SK-N-SH (cell line): ENCODE measurements at regions not wholly inside any gene's neighbourhood (a gene's known extent, or its start where the extent isn't known, plus 50 kb on each side); places are given as distances from the start of the nearest gene placed in this dataset.

Experiments used
- CTCF ChIA-PET: fragments of 300-600, 350-600 bp; formaldehyde crosslinking; extraction: SDS; loops from one replicate; lab custom pipeline; 2021; lab: Yijun Ruan, JAX
- POLR2A ChIA-PET: fragments of 350-600 bp; sonication (Branson Sonifier 250); formaldehyde crosslinking; extraction: SDS; loops from one replicate; lab custom pipeline; 2020; ENCODE audit warnings: antibody characterized with exemption, inconsistent platforms; lab: Yijun Ruan, JAX
- DNase-seq: peaks from one replicate; pipeline ENCODE4 v3.0.0; 2012
- H2AFZ ChIP-seq: fragments of 200-600 bp; sonication (generic); 2 replicates; pipeline ENCODE4 v1.8.1; 2016; ENCODE audit warnings: antibody characterized with exemption, mild to moderate bottlenecking, low read depth
- H3F3A ChIP-seq: fragments of 200-600 bp; sonication (generic); replicated peaks from 2 replicates; pipeline ENCODE3; 2016; ENCODE audit warnings: antibody characterized with exemption, mild to moderate bottlenecking; ENCODE audit not compliant: insufficient read depth
- H3K27ac ChIP-seq, 2 experiments: fragments of 200-500 bp in 1 of 2; fragments of 200-600 bp in 1 of 2; sonication (Bioruptor generic) in 1 of 2; sonication (generic), shearing (Covaris generic) in 1 of 2; 2 replicates each; pipeline versions ENCODE4 v1.5.1 to v1.6.1; 2014 to 2016; ENCODE audit warnings: low read depth in 2 of 2, inconsistent platforms in 1 of 2, low read length in 1 of 2, mild to moderate bottlenecking in 1 of 2, mixed read lengths in 1 of 2
- H3K27me3 ChIP-seq: fragments of 200-600 bp; sonication (generic), shearing (Covaris generic); 2 replicates; pipeline ENCODE4 v1.6.1; 2016; ENCODE audit warnings: mixed run types; ENCODE audit not compliant: insufficient read depth
- H3K36me3 ChIP-seq, 2 experiments: fragments of 200-500 bp in 1 of 2; fragments of 200-600 bp in 1 of 2; sonication (Bioruptor generic) in 1 of 2; sonication (generic) in 1 of 2; replicated peaks in 1 of 2; 2 replicates each; pipeline versions ENCODE3 to v1.5.1; 2014 to 2016; ENCODE audit warnings: low read length in 1 of 2, mild to moderate bottlenecking in 1 of 2; ENCODE audit not compliant: insufficient read depth in 2 of 2, control insufficient read depth in 1 of 2
- H3K4me1 ChIP-seq, 2 experiments: fragments of 200-500 bp in 1 of 2; fragments of 200-600 bp in 1 of 2; sonication (Bioruptor generic) in 1 of 2; sonication (generic), shearing (Covaris generic) in 1 of 2; 2 replicates each; pipeline versions ENCODE4 v1.5.1 to v1.6.1; 2014 to 2016; ENCODE audit warnings: low read depth in 1 of 2, low read length in 1 of 2, mixed run types in 1 of 2; ENCODE audit not compliant: insufficient read depth in 2 of 2, control insufficient read depth in 1 of 2
- H3K4me2 ChIP-seq: fragments of 200-600 bp; sonication (generic), shearing (Covaris generic); 2 replicates; pipeline ENCODE4 v1.6.1; 2017; ENCODE audit warnings: mixed run types
- H3K4me3 ChIP-seq, 2 experiments: fragments of 200-500 bp in 1 of 2; fragments of 200-600 bp in 1 of 2; sonication (Bioruptor generic) in 1 of 2; sonication (generic), shearing (Covaris generic) in 1 of 2; 2 replicates each; pipeline versions ENCODE4 v1.5.1 to v1.8.1; 2014 to 2016; ENCODE audit warnings: low read depth in 2 of 2, inconsistent platforms in 1 of 2, low read length in 1 of 2, mild to moderate bottlenecking in 1 of 2, mixed read lengths in 1 of 2, moderate library complexity in 1 of 2
- H3K79me2 ChIP-seq: fragments of 200-600 bp; sonication (generic); 2 replicates; pipeline ENCODE4 v1.8.1; 2017; ENCODE audit warnings: mild to moderate bottlenecking; ENCODE audit not compliant: insufficient read depth
- H3K9ac ChIP-seq: fragments of 200-600 bp; sonication (generic); 2 replicates; pipeline ENCODE4 v1.6.1; 2017; ENCODE audit warnings: mixed run types
- H3K9me2 ChIP-seq: fragments of 200-600 bp; sonication (generic); 2 replicates; pipeline ENCODE4 v1.6.1; 2017; ENCODE audit warnings: mixed run types
- H3K9me3 ChIP-seq: fragments of 200-600 bp; sonication (generic); 2 replicates; pipeline ENCODE4 v1.6.1; 2017; ENCODE audit warnings: mixed run types, mild to moderate bottlenecking, moderate library complexity
- H4K20me1 ChIP-seq: fragments of 200-600 bp; sonication (generic); 2 replicates; pipeline ENCODE4 v1.6.1; 2017; ENCODE audit warnings: mild to moderate bottlenecking, mixed run types; ENCODE audit not compliant: insufficient read depth
- CTCF ChIP-seq: fragments of 200-600 bp; sonication (generic); IDR thresholded peaks from 2 replicates; pipeline ENCODE4 v1.6.1; 2017; ENCODE audit warnings: antibody characterized with exemption, mild to moderate bottlenecking, moderate library complexity
- EP300 ChIP-seq, 2 experiments: IDR thresholded peaks; 2 replicates each; pipeline versions ENCODE4 v1.4.0 to v1.6.1; 2012; ENCODE audit warnings: borderline replicate concordance in 1 of 2, low read depth in 1 of 2, low read length in 1 of 2
- EZH2phosphoT487 ChIP-seq: fragments of 200-600 bp; sonication (generic); IDR thresholded peaks from 2 replicates; pipeline ENCODE4 v1.6.1; 2017; ENCODE audit warnings: low read depth, mixed run types, mild to moderate bottlenecking, antibody characterized with exemption, moderate library complexity, borderline replicate concordance
- FOXM1 ChIP-seq: IDR thresholded peaks from 2 replicates; pipeline ENCODE4 v1.4.0; 2012; ENCODE audit warnings: low read depth, mild to moderate bottlenecking
- MEF2A ChIP-seq: IDR thresholded peaks from 2 replicates; pipeline ENCODE4 v1.4.0; 2012; ENCODE audit warnings: low read depth, borderline replicate concordance
- MXI1 ChIP-seq: IDR thresholded peaks from 2 replicates; pipeline ENCODE4 v1.6.1; 2012; ENCODE audit warnings: mild to moderate bottlenecking, low read depth, low read length, improper control_type of control experiment
- POLR2AphosphoS5 ChIP-seq: IDR thresholded peaks from 2 replicates; pipeline ENCODE4 v1.6.1; 2012; ENCODE audit warnings: low read depth, low read length
- SIN3A ChIP-seq: IDR thresholded peaks from 2 replicates; pipeline ENCODE4 v1.6.1; 2012; ENCODE audit warnings: low read depth, mild to moderate bottlenecking, low read length, moderate library complexity, borderline replicate concordance
- TAF1 ChIP-seq: IDR thresholded peaks from 2 replicates; pipeline ENCODE4 v1.6.1; 2012; ENCODE audit warnings: low read depth, mild to moderate bottlenecking, low read length, moderate library complexity, borderline replicate concordance
- USF1 ChIP-seq: IDR thresholded peaks from 2 replicates; pipeline ENCODE4 v1.4.0; 2012; ENCODE audit warnings: low read depth, borderline replicate concordance
- USF2 ChIP-seq: fragments of 150-350 bp; IDR thresholded peaks from 2 replicates; pipeline ENCODE4 v1.6.1; 2017; ENCODE audit warnings: antibody characterized with exemption, low read length, low read depth, borderline replicate concordance
- YY1 ChIP-seq: IDR thresholded peaks from 2 replicates; pipeline ENCODE4 v1.4.0; 2012; ENCODE audit warnings: low read depth, mild to moderate bottlenecking
- WGBS: methylation state at CpG from one replicate; pipeline ENCODE4 v1.1.6; 2017; ENCODE audit warnings: low lambda C conversion rate; 5-methylcytosine and 5-hydroxymethylcytosine counted together
- TF ChIP-seq, protein P1 (sequence below): IDR thresholded peaks from 2 replicates; pipeline ENCODE4 v1.6.1; 2012; ENCODE audit warnings: mild to moderate bottlenecking, low read depth, low read length, moderate library complexity
- TF ChIP-seq, protein P2 (sequence below): IDR thresholded peaks from 2 replicates; pipeline ENCODE4; 2012

DNA sequence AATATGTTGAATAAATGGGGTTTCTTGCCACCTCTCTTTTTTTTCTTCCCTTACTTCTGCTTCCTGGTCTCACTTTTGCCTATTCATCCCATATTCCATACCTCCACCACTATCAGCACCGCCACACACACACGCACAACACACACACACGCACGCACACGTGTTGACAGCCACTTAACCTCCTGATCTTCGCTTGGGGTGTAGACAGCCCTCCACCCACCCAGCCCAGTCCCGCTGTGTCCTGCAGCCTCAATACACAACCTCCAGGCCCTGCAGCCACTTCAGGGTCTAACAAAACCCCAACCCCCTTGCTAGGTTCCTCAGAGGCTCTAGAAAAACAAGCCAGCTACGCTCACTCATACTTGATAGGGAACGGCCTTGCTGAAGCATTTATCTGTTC, 72.3 kb downstream of the LINC00237 start:
- 30% methylated on average over 9 of the region's 9 CpGs for WGBS
- TF ChIP-seq, protein P1, sequence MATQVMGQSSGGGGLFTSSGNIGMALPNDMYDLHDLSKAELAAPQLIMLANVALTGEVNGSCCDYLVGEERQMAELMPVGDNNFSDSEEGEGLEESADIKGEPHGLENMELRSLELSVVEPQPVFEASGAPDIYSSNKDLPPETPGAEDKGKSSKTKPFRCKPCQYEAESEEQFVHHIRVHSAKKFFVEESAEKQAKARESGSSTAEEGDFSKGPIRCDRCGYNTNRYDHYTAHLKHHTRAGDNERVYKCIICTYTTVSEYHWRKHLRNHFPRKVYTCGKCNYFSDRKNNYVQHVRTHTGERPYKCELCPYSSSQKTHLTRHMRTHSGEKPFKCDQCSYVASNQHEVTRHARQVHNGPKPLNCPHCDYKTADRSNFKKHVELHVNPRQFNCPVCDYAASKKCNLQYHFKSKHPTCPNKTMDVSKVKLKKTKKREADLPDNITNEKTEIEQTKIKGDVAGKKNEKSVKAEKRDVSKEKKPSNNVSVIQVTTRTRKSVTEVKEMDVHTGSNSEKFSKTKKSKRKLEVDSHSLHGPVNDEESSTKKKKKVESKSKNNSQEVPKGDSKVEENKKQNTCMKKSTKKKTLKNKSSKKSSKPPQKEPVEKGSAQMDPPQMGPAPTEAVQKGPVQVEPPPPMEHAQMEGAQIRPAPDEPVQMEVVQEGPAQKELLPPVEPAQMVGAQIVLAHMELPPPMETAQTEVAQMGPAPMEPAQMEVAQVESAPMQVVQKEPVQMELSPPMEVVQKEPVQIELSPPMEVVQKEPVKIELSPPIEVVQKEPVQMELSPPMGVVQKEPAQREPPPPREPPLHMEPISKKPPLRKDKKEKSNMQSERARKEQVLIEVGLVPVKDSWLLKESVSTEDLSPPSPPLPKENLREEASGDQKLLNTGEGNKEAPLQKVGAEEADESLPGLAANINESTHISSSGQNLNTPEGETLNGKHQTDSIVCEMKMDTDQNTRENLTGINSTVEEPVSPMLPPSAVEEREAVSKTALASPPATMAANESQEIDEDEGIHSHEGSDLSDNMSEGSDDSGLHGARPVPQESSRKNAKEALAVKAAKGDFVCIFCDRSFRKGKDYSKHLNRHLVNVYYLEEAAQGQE = no peak
- no peak for TF ChIP-seq MEF2A
- TF ChIP-seq POLR2AphosphoS5 = no peak
- no peak for TF ChIP-seq MXI1
- no peak for TF ChIP-seq SIN3A
- no peak for TF ChIP-seq USF2
- no peak for TF ChIP-seq EP300 (IDR thresholded peaks at IDR 0.05; ENCODE audit: borderline replicate concordance in 1 of 2, low read depth in 1 of 2, low read length in 1 of 2)
- no peak for TF ChIP-seq EZH2phosphoT487
- TF ChIP-seq FOXM1 = no peak
- TF ChIP-seq, protein P2, sequence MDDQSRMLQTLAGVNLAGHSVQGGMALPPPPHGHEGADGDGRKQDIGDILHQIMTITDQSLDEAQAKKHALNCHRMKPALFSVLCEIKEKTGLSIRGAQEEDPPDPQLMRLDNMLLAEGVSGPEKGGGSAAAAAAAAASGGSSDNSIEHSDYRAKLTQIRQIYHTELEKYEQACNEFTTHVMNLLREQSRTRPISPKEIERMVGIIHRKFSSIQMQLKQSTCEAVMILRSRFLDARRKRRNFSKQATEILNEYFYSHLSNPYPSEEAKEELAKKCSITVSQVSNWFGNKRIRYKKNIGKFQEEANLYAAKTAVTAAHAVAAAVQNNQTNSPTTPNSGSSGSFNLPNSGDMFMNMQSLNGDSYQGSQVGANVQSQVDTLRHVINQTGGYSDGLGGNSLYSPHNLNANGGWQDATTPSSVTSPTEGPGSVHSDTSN = no peak
- TF ChIP-seq TAF1 = no peak
- no peak for TF ChIP-seq YY1
- no peak for TF ChIP-seq USF1
- TF ChIP-seq CTCF = no peak
- TF ChIP-seq, all 33 proteins: peak for 0
- Histone ChIP-seq H3K4me2 (no peak overlapping the region), H4K20me1 (no peaks in the 10 kb centered on the region), H3K9me2 (no peaks in the 10 kb centered on the region), H3K36me3 (no peaks in the 10 kb centered on the region), H3K27ac (no peak overlapping the region), H3K79me2 (no peaks in the 10 kb centered on the region), H3K4me1 (no peaks in the 10 kb centered on the region), H3K9me3 (no peaks in the 10 kb centered on the region), H3K4me3 (no peak overlapping the region), H2AFZ (no peak overlapping the region), H3K9ac (no peak overlapping the region), H3F3A (no peaks in the 10 kb centered on the region), H3K27me3 (peaks cover 4% of the 10 kb centered on the region; the same call in 1 of the 2 replicates)
- ChIA-PET POLR2A (no interaction called here), CTCF (no interaction called here)
- DNase-seq = no peak
